ENCODE measurements at regions not wholly inside any gene's neighbourhood (a gene's known extent, or its start where the extent isn't known, plus 50 kb on each side); places are given as distances from the start of the nearest gene placed in this dataset.

GRCh38 chr4:162401021-162401420, 237.2 kb upstream of the FSTL5 start:
- ChIA-PET CTCF (ENCODE audit: partially characterized antibody) (no interaction called here), POLR2A (ENCODE audit: partially characterized antibody) (no interaction called here)
- no peaks in the 10 kb centered on the region for H3K36me3 ChIP-seq (ENCODE audit: control insufficient read depth in 2 of 4, insufficient read depth in 4 of 4, low read length in 3 of 4)
- H4K20me1 ChIP-seq (replicated peaks in 1 of 2; ENCODE audit: control insufficient read depth in 1 of 2, insufficient read depth in 2 of 2, low read length in 2 of 2): no peaks in the 10 kb centered on the region
- no peaks in the 10 kb centered on the region for H3K79me1 ChIP-seq (ENCODE audit: low read depth, low read length)
- H2AFZ ChIP-seq (ENCODE audit: low read length): no peak overlapping the region
- H3K9me3 ChIP-seq (ENCODE audit: insufficient read depth in 2 of 2, low read depth in 1 of 2, low read length in 1 of 2): no peaks in the 10 kb centered on the region
- no peak for DNase-seq (ENCODE audit: low read depth in 1 of 2, low spot score in 2 of 2)
- H2BK20ac ChIP-seq (ENCODE audit: low read length): no peak overlapping the region
- H4K8ac ChIP-seq (ENCODE audit: extremely low read depth, insufficient read depth, low read length): no peak overlapping the region
- H3K23ac ChIP-seq (ENCODE audit: insufficient read length): no peak overlapping the region
- H2BK120ac ChIP-seq (replicated peaks; ENCODE audit: low read depth, low read length): no peak overlapping the region
- no peak overlapping the region for H2BK12ac ChIP-seq (ENCODE audit: low read depth, low read length)
- no peaks in the 10 kb centered on the region for H3K79me2 ChIP-seq (ENCODE audit: control insufficient read depth in 1 of 2, insufficient read depth in 2 of 2, low read length in 2 of 2)
- no peak overlapping the region for H4K91ac ChIP-seq (replicated peaks; ENCODE audit: insufficient read length, low read length)
- no peak overlapping the region for H3K18ac ChIP-seq (ENCODE audit: extremely low read depth, low read length)
- no peak overlapping the region for H3K27ac ChIP-seq (ENCODE audit: low read depth, low read length)
- no peak overlapping the region for H2BK15ac ChIP-seq (ENCODE audit: low read length)
- H3K4me2 ChIP-seq (ENCODE audit: insufficient read depth in 1 of 2, low read depth in 2 of 2, low read length in 2 of 2): no peak overlapping the region
- H3K4me3 ChIP-seq (ENCODE audit: extremely low read depth in 1 of 4, insufficient read depth in 2 of 4, low read depth in 3 of 4, low read length in 4 of 4): no peak overlapping the region
- H2BK5ac ChIP-seq (ENCODE audit: low read depth, low read length): no peak overlapping the region
- 88% methylated on average over 5 of the region's 5 CpGs; no CpG with 5 or more reads in 1 of the 2 experiments for WGBS, 2 experiments (ENCODE audit: extremely low coverage in 1 of 2, insufficient coverage in 1 of 2, insufficient read length in 1 of 2, insufficient replicate concordance in 2 of 2, low coverage in 1 of 2, low lambda C conversion rate in 2 of 2, missing lambda C conversion rate in 1 of 2)
- H4K5ac ChIP-seq (ENCODE audit: insufficient read length, low read depth, low read length): no peak overlapping the region
- H3K27me3 ChIP-seq (replicated peaks in 1 of 4; ENCODE audit: control insufficient read depth in 3 of 4, extremely low read depth in 1 of 4, insufficient read depth in 3 of 4, low read length in 3 of 4): no peaks in the 10 kb centered on the region
- no peak overlapping the region for H3K14ac ChIP-seq (ENCODE audit: insufficient read length)
- H3K9ac ChIP-seq (replicated peaks in 1 of 4; ENCODE audit: extremely low read depth in 1 of 4, low read depth in 3 of 4, low read length in 3 of 4): no peak overlapping the region
- H3K4ac ChIP-seq (replicated peaks; ENCODE audit: insufficient read length, low read depth, low read length): no peak overlapping the region
- H3K4me1 ChIP-seq (replicated peaks in 1 of 4; ENCODE audit: control insufficient read depth in 3 of 4, insufficient read depth in 4 of 4, low read length in 3 of 4): no peaks in the 10 kb centered on the region
- no peak overlapping the region for H2AK5ac ChIP-seq (ENCODE audit: low read depth, low read length)
- H3K23me2 ChIP-seq (ENCODE audit: low read depth, low read length): no peaks in the 10 kb centered on the region
- H3K56ac ChIP-seq (replicated peaks; ENCODE audit: insufficient read length, low read depth, low read length): no peak overlapping the region
- FAIRE-seq: no peak
- TF ChIP-seq CHD1 (IDR thresholded peaks at IDR 0.05; ENCODE audit: low read depth, low read length): no peak
- no peak for TF ChIP-seq RNF2 (IDR thresholded peaks at IDR 0.05; ENCODE audit: borderline replicate concordance, low read depth, low read length, missing control alignments, poor library complexity, severe bottlenecking)
- TF ChIP-seq TAF1 (IDR thresholded peaks at IDR 0.05; ENCODE audit: low read depth, low read length): no peak
- no peak for TF ChIP-seq ZNF274 (IDR thresholded peaks at IDR 0.05; ENCODE audit: borderline replicate concordance, extremely low read depth, low read length)
- TF ChIP-seq JUND (IDR thresholded peaks at IDR 0.05; ENCODE audit: low read length): no peak
- no peak for TF ChIP-seq SP4 (IDR thresholded peaks at IDR 0.05; ENCODE audit: low read length)
- no peak for TF ChIP-seq CEBPB (IDR thresholded peaks at IDR 0.05; ENCODE audit: low read depth, low read length)
- TF ChIP-seq CHD2 (IDR thresholded peaks at IDR 0.05; ENCODE audit: low read length): no peak
- TF ChIP-seq TEAD4 (IDR thresholded peaks at IDR 0.05; ENCODE audit: low read depth, low read length): no peak
- no peak for TF ChIP-seq NANOG (IDR thresholded peaks at IDR 0.05; ENCODE audit: insufficient read depth, low read depth, low read length, poor library complexity, severe bottlenecking)
- no peak for TF ChIP-seq FOSL1 (IDR thresholded peaks at IDR 0.05; ENCODE audit: insufficient read depth, low read depth, low read length)
- no peak for TF ChIP-seq E2F6 (IDR thresholded peaks at IDR 0.05)
- no peak for TF ChIP-seq EZH2 (IDR thresholded peaks at IDR 0.05; ENCODE audit: low read depth, low read length, severe bottlenecking)
- TF ChIP-seq SIRT6 (IDR thresholded peaks at IDR 0.05; ENCODE audit: low read length): no peak
- TF ChIP-seq BCL11A (IDR thresholded peaks at IDR 0.05; ENCODE audit: low read depth in 2 of 2, low read length in 2 of 2): no peak
- TF ChIP-seq SRF (IDR thresholded peaks at IDR 0.05; ENCODE audit: low read depth, low read length): no peak

All from H1 (cell line).